ENCODE measurements at regions not wholly inside any gene's neighbourhood (a gene's known extent, or its start where the extent isn't known, plus 50 kb on each side); places are given as distances from the start of the nearest gene placed in this dataset.

DNA sequence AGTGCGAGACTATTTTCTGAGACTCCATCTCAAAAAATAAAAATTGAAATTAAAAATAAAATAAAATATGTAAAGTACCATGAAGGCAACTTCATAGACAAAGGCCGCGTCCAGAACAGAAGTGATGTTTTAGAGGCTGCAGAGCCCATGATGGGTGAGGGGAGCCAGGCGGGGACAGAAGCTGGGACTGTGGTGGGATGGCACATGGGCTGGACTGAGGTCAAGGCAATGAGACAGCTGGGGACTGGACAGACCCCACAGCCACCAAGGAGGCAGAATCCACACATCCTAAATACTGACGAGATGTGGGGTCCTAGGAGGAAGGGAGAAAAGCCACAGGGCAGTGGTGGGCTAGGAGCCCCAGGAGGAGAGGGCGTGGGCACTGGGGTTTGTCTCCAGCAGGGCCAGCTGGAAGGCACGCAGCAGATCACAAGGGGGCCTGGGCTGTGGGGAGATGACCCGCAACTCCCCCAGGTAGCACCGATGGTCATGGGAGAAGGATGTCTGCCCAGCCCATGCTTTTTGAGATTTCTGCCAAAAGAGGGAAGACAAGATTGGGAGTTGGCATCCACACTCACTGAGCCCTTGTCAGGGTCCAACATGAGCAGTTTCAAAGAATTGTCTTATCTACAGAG lies 74.3 kb downstream of the KCNF1 start:
- DNase-seq, result no peak

DNA sequence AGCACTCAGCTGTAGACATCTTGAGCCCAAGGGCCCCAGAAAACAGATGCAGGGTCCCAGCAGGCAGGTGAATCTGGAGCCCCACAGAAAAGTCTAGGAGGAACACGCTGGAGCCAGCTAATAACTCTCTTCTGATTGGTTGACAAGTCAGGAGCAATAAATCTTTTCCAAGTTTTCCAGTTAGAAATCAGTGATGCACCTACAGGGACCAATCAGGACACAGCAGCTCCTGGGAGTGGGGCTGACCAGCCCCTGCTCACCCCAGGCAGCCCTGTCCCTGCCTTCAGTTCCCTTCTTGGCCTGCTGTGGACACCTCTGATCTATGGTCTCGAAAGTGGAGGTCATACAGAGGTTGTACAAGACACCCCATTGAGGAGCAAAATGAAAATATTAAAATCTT lies 75.7 kb downstream of the KCNF1 start:
- no peak for DNase-seq

DNA sequence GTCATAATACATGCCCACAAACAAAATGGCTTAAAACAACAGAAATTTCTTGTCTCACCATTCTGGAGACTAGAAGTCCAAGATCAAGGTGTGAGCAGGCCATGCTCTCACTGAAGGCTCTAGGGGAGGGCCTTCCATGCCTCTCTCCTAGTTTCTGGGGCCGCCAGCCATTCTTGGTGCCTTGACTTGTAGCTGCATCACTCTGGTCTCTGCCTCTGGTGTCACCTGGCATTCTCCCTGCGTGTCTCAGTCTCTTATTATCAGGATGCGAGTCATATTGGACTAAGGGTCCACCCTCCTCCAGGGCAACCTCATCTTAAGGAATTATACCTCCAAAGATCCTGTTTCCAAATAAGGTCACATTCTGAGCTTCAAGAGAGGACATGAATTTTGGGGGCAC lies 76.1 kb downstream of the KCNF1 start:
- DNase-seq, result no peak

DNA sequence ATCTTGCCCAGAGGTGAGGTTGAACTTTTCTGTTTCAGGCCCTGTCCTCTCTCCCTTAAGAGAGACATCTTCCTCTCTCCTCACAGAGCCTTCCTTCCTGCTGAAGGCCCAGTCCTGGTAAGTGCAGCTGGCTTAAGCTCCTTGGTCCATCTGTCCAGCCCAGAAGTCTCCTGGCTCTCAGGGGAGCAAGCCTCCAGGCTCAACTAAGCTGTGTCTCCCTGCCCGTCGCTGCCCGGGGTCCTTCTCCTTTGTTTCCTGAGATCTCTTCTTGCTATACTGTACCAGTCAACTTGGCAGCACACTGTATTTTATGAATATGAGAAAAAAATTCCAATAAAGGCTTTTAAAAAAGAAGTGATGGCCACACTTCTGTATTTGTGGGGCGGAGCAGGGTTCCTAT lies 77.4 kb downstream of the KCNF1 start:
- no peak for DNase-seq

DNA sequence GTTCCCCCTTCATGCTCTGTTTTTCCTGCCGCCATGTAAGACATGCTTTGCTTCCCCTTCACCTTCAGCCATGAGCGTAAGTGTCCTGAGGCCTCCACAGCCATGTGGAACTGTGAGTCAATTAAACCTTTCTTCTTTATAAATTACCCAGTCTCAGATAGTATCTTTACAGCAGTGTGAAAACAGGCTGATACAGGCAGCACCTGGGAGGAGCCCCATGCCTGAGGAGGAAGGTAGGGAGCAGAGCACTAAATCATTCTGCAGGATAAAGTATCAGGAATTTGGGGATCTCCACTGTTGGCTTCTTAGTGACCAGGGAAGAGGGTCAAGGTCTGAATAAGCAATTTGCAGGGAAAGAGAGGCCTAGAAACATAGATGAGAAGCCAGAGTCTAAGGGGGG lies 78.0 kb downstream of the KCNF1 start:
- no peak for DNase-seq

DNA sequence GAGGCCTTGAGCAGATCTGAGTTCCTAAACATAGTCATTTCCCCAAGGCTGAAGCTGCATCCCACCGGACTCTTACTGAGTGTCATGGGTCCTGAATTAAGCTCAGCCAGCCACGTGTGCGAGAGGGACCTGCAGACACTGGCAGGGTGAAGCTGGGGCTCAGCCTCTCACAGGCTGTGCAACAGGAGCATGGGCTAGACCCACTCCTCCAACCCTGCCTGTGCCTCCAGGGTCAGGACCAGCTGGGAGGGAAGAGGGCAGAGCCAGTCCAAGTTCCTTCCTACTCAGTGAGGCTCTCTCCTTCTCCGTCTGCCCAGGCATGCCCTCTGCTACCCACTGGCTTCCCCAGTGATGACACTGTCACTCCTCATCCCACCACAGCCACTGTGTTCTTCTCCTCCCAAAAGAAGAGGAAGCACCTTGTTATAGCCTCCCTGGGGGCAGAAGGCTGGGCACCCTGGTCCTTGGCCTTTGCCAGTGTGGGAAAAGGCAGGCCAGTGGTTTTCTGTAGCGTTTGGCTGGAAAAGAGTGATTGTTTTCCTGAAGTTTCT lies 78.9 kb downstream of the KCNF1 start:
- peak; percentile 38 for DNase-seq

DNA sequence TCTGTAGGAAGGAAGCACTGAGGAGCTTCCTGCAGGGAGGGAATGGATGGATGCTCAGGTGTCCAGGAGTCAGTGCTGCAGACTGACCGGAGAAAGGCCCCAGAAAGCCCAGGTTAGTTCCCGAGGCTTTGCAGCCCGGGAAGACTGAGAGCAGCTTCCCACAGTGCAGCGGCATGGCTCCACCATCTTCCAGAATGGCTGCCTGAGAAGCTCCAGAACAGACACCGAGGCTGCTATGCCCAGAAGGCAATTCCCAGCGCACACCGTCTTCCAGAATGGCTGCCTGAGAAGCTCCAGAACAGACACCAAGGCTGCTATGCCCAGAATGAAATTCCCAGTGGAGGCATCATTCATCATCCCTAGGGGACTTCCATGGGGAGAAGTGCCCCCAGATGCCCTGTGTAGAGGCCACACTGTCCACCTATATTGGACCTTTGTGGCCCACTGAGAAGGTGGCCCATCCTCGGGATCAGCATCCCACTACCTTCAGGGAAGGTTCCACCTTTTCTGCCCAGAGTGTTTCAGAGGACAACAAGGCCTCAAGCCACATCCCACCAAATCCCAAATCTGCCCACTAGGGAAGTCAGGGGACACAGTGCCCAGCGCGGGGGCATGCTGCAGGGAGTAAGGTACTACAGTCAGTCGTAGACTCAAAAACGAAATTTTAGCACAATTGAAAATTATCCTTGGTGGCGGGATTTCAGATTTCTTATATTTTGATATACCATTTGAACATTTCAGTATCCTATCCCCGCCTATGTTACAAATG lies 80.5 kb downstream of the KCNF1 start:
- DNase-seq, result no peak

DNA sequence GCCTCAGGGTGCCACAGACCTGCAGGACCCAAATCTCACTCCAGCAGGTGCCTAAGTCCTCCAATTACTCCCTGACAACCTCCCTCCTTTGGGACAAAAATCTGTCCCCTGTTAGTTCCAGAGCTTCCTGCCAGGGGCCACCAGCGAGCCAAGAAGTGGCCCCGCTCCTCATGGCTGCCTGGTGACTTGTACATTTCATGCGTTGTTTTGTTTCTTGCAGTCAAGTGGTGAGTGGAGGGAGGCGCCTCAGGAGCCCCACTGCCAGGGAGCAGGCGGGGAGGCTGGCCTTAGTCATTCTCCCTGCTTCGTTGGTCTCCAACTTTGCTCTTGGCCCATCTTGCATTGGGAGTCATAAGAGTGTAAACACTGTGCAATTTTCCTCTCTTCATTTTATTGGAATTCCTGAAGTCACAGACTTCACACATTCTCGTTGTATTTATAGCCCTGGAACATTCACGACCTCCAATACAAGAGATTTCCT lies 81.3 kb downstream of the KCNF1 start:
- no peak for DNase-seq

DNA sequence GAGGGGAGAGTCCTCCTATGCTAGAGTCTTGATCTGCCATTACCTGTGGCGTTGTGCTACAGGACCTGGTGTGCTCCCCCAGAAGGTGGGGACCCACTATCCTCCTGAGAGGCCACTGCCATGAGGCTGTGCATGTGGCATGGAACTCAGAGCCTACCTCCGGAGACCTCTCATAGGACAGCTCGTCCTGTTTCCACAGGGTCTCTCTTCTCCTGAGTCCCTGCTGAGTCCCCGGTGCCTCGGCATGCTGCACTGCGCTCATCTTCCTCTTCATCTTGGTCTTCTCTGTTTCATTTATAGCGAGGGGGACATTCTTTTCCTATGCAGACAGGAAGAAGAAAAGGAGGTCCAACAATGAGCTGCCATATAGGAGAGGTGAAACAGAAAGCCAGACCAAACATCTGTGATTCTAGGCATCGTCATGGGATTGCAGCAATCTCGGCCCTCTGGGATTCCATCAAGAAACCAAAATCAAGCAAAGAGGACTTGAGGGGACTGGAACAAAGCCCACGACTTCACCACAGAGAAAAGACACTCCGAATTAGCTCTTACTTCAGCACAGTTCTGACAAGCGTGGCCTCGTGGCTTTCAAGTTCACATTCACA lies 83.7 kb downstream of the KCNF1 start:
- DNase-seq, result no peak

DNA sequence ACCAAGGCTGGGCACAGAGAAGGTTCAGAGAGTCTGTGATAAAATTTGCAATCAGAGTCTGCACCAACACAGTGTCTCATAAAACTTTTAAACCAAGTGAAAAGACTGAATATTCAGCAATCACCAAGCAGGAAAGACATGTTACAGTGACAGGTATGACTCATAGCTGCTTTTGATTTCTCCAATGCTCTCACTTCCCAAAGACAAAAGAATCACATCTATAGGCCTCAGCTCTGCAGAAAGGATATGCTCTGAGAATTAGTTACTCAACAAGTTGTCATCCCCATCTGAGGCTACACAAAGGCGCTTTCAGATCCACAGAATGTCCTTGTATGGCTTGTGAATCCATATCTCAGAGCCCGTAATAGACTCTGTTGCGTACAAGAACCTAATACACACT lies 92.5 kb downstream of the KCNF1 start:
- DNase-seq, result peak; percentile 95

DNA sequence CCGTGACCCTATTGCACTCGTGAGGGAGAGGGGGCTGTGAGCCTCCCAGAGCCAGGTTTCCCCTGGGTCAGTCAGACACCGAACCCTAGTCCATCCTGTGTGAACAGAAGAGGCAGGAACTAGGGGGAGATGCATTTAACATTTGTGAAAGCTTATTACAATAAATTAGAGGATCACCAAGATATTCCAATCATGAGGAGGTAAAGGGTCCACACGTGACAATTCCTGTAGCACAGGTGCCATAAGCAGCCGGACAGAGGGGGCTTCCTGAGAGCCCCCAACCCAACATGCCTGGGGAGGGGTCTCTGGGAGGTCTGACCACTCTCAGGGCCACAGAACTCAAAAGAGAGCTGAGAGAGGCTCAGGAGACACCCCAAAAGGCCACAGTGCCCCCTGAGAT lies 93.3 kb downstream of the KCNF1 start:
- DNase-seq, result no peak

DNA sequence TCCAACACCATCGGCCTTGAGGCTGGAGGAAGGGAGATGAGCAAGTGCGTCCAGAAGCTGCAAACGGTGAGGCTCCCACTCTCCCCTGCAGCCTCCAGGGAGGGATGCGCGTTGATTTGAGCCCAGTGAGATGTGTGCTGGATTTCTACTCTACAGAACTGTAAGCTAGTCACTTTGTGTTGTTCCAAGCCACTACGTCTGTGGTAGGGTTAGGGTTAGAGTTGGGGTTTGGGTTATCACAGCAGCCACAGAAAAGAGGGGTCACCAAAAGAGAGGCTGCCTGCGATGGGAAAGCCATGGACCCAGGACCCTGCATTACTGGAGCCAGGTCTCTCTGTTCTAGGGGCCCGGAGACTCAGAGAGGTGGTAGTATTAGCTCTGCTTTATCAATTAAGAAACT lies 94.5 kb downstream of the KCNF1 start:
- no peak for DNase-seq

DNA sequence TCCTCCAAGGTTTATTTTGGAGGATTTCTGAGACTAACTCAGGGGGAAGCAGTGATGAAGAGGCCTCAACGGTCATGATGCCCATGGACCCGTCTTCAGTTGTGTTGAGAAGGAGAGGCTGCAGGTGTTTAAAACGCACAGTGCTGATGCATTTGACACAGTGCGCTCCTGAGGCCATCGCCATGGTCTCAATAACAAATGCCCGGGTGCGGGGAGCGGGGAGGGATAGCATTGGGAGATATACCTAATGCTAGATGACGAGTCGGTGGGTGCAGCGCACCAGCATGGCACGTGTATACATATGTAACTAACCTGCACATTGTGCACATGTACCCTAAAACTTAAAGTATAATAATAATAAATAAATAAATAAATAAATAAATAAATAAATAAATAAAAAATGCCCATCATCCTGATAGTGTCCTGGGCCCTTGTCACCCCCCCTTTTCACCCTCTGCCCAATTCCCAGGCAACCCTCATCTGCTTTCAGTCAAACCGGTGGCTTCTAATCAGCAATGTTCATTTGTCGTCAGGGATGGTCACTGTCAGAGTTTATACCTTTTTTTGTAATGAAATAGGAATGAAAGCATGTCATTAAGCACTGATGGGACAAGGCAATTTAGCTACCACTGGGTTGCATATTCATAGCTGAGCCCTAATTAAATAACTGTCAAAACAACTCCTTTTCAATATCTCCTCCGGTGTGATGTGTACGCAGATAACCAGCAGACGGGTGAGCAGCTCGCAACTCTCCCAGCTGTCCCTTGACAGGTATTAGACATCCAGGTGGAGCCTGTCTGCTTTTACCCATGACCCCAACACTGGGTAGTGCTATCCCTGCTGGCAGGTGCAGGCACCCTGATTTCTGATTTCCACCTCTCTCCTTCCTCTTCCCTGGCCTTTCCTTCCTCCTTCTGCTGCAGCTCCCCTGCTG lies 95.9 kb downstream of the KCNF1 start:
- no peak for DNase-seq

DNA sequence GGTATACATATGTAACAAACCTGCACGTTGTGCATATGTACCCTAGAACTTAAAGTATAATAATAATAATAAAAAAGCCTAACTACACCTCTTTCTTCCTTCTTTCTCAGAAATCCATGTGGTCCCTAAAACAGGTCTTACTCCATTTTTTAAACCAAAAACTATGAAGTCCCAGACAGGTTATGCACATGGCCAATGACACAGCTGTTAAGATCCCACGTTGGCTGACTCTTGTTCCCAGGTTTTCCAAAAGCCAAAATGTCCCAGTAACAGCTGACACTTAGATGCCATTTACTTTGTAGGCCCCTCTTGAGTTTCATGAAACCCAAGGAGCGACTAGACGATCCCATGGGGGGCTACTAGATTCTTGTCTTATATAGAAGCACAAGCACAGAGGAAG lies 97.0 kb downstream of the KCNF1 start:
- DNase-seq, result no peak

DNA sequence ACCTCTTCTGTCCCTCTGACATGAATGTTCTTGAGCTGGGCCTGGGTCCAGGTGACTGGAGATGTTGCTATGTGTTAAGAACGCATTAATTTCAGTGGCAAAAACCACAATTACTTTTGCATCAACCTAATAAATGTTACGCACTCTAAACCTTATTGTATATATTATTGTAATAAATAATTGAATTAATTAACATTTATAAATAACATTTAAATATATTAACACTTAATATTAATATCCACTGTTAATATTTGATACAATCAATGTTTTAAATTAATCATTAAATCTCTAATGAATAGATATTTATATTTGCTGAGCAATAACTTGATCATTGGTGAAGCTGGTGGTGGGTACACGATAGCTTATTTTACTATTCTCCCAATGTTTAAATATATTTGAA lies 97.4 kb downstream of the KCNF1 start:
- DNase-seq, result no peak

DNA sequence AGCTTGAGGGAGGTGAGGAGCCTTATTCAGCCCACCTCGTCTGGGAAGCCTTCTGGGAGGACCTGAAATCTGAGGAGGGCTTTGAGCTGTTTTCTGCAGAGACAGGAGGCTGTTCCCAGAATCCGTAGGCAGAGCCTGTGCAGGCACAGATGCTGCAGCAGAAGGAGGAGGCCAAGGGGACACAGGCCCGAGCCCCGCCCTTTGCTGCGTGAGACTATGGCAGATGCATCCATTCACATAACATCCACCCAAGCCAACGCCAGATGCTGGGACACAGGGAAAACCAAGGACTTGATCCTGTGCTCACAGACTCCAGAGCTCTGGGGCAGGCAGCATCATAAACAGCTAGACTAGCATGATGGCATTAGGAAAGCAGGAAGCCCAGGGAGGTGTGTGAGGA lies 98.2 kb downstream of the KCNF1 start:
- no peak for DNase-seq

DNA sequence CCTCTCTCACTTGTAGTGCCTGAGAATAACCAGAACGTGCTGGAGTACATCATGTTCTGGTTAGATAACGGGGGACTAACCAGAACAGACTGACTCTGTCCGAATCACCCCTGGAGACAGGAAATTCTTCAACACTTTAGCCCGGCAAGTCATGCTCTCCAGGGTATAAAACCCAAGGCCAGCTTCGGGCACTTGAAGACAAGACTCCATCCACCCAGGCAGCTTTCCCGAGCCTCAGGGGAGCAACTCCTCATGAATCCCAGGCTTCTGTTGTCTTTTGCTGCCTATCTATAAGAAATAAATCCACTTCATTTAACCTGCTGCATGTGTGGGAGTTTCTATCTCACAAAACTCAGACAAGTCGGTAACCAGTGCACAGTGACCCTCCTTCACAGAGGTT lies 99.6 kb downstream of the KCNF1 start:
- DNase-seq, result no peak

DNA sequence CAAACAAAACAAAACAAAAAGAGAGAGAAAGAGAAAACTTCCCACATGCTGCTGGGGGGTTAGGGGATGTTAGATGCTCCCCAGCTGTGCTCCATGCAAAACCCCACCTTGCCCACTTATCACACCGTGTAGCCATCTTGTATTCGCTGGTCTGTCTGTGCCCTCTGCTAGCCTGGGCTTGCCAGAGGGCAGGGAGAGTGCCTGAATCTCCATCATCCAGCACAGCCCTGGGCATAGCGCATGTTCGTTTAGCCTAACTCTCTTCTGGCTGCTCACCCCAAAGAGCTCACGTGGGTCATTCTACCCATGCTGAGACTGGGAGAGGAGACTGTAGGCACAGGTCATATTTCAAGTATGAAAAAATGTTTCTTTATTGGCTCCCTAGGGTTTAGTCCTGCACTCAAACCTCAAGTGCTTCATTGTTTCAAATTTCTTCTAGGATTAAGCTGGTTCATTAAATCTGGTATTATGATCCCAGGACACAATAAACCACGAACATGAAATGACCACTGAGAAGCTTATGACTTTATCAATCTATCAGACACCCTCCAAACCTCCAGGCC lies 100.5 kb downstream of the KCNF1 start:
- no peak for DNase-seq

DNA sequence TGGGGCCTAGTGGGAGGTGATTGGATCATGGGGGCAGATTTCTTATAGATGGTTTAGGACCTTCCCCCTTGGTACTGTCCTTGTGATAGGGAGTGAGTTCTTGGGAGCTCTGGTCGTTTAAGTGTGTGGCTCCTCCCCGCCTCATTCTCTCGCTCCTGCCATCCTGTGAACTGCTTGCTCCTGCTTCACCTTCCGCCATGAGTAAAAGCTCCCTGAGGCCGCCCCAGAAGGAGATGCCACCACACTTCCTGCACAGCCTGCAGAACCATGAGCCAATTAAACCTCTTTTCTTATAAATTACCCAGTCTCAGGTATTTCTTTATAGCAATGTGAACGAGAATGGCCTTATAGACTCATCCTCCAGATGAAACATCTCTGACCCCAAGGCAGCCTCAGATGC lies 101.5 kb downstream of the KCNF1 start:
- DNase-seq, result no peak

DNA sequence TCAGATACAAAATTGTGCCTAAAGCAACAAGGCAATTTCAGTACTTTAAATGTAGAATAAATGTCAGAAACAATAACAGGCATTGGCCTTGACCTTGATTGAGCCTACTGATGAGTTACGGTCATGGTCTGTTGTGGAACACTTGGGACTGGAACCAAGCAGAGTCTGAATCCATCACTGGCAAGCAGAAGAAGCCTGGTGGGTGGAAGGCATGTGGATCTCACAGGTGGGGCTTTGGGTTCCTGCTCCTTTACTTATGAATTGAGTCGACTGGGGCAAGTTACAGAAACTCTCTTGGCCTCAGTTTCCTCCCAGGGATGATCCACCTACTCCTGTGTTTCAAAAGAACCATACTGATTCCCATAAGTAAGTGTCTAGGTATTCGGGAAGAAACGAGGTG lies 102.3 kb downstream of the KCNF1 start:
- no peak for DNase-seq

DNA sequence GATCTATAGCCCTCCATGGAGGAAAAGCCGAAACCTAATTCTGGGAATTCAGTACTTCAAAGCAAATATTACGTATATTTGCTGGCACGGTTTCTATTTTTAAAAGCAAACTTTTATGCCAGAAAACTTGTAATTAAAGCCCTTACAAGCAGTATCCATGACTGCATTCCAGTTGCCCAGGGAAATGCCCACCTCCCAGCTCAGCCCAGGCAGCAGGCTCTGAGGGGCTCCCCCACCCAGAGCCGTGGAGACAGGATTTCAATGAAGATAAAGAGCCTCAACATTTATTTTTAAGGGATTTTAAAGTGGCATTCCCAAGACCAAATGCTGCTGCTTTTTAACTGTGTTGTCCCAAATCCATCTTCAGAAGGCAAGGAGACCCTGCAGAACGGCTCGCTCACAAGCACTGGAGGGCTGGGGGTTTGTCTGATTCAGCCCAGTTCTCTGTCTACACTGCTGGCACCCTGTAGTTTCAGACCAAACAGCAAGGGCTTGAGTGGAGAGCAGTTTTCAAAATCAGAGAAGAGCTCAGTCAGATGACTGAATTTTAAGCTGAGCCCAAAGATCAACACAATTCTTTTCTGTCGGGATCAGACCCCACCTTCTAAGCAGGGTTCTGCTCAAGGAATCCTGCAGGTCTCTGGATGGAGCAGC lies 105.1 kb downstream of the KCNF1 start:
- no peak for DNase-seq

DNA sequence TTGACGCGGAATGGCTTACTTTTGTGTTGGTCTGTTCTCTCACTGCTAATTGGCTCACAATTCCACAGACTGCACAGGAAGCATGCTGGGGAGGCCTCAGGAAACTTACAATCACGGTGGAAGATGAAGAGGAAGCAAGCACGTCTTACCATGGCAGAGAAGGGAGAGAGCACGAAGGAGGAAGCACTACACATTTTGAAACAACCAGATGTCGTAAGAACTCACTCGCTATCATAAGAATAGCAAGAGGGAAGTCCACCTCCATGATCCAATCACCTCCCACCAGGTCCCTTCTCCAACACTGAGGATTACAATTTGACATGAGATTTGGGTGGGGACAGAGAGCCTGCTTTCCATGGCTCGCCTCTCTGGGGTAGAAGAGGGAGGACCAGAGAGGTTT lies 106.2 kb downstream of the KCNF1 start:
- DNase-seq, result peak; percentile 94

Measured in MV-4-11 (cell line).